ENCODE measurements at regions not wholly inside any gene's neighbourhood (a gene's known extent, or its start where the extent isn't known, plus 50 kb on each side); places are given as distances from the start of the nearest gene placed in this dataset.

DNA sequence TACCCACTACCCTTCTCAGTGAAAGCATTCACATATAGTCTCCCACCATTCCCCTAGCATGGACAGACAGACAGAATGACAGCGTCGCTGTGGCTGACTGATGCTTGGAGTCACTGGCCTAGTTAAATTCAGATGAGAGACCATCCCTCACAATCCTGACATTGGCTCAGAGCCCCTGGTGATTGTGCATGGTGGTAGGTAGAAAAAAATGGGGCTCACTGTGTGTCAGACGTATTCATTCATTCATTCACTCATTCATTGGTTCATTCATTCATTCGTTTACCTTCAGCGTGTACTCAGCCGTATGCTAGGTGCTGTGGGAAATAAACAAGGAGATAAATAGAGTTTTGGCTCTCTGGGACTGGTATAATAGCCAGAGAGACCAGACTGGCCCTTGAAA, 73.6 kb upstream of the CALM2 start:
- TF ChIP-seq, protein P1, sequence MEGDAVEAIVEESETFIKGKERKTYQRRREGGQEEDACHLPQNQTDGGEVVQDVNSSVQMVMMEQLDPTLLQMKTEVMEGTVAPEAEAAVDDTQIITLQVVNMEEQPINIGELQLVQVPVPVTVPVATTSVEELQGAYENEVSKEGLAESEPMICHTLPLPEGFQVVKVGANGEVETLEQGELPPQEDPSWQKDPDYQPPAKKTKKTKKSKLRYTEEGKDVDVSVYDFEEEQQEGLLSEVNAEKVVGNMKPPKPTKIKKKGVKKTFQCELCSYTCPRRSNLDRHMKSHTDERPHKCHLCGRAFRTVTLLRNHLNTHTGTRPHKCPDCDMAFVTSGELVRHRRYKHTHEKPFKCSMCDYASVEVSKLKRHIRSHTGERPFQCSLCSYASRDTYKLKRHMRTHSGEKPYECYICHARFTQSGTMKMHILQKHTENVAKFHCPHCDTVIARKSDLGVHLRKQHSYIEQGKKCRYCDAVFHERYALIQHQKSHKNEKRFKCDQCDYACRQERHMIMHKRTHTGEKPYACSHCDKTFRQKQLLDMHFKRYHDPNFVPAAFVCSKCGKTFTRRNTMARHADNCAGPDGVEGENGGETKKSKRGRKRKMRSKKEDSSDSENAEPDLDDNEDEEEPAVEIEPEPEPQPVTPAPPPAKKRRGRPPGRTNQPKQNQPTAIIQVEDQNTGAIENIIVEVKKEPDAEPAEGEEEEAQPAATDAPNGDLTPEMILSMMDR (IDR thresholded peaks at IDR 0.05): no peak
- no peaks in the 10 kb centered on the region for H3K4me1 ChIP-seq (ENCODE audit: control insufficient read depth in 1 of 2, insufficient read depth in 1 of 2, low read depth in 1 of 2, low read length in 1 of 2)
- no peaks in the 10 kb centered on the region for H3K9me3 ChIP-seq
- no peaks in the 10 kb centered on the region for H3K36me3 ChIP-seq
- no peak overlapping the region for H3K4me3 ChIP-seq (ENCODE audit: low read depth in 1 of 2, low read length in 1 of 2)
- no peaks in the 10 kb centered on the region for H3K27me3 ChIP-seq
- H3K27ac ChIP-seq: no peak overlapping the region

DNA sequence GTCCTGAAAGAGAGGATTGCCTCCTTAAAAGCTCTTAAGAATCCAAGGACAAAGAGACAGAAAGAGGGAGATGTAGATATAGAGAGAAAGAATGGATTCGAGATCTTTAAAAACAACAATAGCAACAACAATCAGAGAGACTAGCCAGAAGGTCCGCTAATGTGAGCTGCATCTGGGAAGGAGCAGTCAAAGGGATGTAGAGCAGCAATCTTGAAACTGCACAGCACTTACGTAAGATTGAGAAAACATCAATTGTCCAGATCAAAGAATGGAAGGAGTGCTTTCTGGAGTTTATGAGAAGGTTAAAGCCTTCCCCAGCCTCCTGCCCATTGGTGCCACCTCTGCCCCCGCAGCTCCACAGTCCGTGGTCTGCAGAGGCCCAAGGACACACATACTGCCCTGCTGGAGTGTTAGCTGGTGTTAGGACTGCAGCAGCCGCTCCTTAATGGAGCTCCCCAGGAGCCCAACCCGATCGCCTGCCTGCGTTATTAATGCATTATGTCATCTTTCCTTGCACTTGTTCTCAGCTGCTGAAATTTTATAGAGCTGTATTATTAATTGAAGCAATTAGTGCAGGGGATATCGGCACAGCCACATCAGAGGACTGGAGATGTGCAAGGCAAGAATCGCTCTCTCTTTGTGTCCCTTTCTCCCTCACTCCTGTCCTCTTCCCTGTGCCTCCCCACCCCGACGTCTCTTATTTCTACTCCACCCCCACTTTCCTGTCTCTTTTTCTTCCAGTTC, 73.0 kb upstream of the CALM2 start:
- H3K4me1 ChIP-seq (ENCODE audit: control insufficient read depth in 1 of 2, insufficient read depth in 1 of 2, low read depth in 1 of 2, low read length in 1 of 2): no peaks in the 10 kb centered on the region

DNA sequence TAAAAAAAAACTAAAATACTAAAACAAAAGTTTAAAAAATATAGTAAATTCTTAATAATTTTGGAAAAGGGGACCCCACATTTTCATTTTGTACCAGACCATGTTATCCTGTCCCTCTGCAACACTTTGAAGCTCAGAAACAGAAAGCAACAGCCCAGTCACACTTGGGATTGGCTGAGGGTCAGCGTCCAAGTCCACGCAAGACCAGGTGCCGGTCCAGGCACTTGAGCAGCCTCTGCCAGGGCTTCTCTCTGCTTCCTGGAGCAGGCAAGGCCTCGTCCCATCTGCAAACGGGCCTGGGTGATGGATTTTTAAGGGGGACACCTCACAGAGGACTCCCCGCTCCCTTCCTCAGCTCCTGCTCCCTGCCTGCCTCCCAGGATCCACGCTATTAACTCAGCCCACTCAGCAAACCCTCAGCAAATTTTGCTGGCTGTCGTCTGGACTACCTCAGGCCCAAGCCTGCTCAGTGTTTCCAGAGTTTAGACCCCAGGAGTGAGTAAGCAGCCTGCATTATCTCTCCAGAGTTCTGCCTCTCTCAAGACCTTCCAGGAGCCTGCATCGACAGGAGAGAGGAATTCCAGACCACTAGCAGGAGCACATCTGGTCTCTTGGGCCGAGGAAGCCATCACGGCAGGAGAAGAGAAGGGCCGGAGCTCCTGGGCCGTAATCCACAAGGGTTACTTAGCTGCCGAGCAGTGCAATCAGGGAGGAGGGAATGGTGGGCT, 67.4 kb upstream of the CALM2 start:
- no peaks in the 10 kb centered on the region for H3K9me3 ChIP-seq
- H3K4me3 ChIP-seq (ENCODE audit: low read depth in 1 of 2, low read length in 1 of 2): no peak overlapping the region
- peaks cover 18% of the 10 kb centered on the region for H3K27me3 ChIP-seq
- TF ChIP-seq, protein P1 (IDR thresholded peaks at IDR 0.05): no peak
- H3K27ac ChIP-seq: no peak overlapping the region
- no peaks in the 10 kb centered on the region for H3K36me3 ChIP-seq
- no peaks in the 10 kb centered on the region for H3K4me1 ChIP-seq (ENCODE audit: control insufficient read depth in 1 of 2, insufficient read depth in 1 of 2, low read depth in 1 of 2, low read length in 1 of 2)

More for the DNA sequence above, 73.0 kb upstream of the CALM2 start:
- H3K9me3 ChIP-seq: no peaks in the 10 kb centered on the region
- no peak overlapping the region for H3K27ac ChIP-seq
- TF ChIP-seq, protein P1 (IDR thresholded peaks at IDR 0.05): no peak
- no peaks in the 10 kb centered on the region for H3K27me3 ChIP-seq
- H3K36me3 ChIP-seq: no peaks in the 10 kb centered on the region
- H3K4me3 ChIP-seq (ENCODE audit: low read depth in 1 of 2, low read length in 1 of 2): no peak overlapping the region

DNA sequence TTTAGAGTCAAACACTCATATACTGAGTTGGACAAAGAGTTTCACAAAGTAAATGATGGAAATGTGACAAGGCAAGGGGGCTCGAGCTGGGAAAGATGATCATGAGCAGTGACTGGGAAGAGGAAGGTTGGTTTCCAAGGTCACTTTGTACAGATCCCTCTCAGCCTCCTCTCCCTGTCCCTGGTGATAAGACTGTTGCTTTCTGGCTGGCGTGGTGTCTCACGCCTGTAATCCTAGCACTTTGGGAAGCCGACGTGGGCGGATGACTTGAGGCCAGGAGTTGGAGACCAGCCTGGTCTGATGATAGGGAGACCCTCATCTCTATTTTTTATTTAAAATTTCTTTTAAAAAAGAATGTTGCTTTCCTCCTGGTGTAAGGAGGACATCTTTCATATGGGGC, 65.4 kb upstream of the CALM2 start:
- no peaks in the 10 kb centered on the region for H3K36me3 ChIP-seq
- H3K4me1 ChIP-seq (ENCODE audit: control insufficient read depth in 1 of 2, insufficient read depth in 1 of 2, low read depth in 1 of 2, low read length in 1 of 2): no peaks in the 10 kb centered on the region
- H3K27ac ChIP-seq: no peak overlapping the region
- TF ChIP-seq, protein P1 (IDR thresholded peaks at IDR 0.05): no peak
- no peak overlapping the region for H3K4me3 ChIP-seq (ENCODE audit: low read depth in 1 of 2, low read length in 1 of 2)
- H3K27me3 ChIP-seq: peaks cover 25% of the 10 kb centered on the region
- H3K9me3 ChIP-seq: no peaks in the 10 kb centered on the region

DNA sequence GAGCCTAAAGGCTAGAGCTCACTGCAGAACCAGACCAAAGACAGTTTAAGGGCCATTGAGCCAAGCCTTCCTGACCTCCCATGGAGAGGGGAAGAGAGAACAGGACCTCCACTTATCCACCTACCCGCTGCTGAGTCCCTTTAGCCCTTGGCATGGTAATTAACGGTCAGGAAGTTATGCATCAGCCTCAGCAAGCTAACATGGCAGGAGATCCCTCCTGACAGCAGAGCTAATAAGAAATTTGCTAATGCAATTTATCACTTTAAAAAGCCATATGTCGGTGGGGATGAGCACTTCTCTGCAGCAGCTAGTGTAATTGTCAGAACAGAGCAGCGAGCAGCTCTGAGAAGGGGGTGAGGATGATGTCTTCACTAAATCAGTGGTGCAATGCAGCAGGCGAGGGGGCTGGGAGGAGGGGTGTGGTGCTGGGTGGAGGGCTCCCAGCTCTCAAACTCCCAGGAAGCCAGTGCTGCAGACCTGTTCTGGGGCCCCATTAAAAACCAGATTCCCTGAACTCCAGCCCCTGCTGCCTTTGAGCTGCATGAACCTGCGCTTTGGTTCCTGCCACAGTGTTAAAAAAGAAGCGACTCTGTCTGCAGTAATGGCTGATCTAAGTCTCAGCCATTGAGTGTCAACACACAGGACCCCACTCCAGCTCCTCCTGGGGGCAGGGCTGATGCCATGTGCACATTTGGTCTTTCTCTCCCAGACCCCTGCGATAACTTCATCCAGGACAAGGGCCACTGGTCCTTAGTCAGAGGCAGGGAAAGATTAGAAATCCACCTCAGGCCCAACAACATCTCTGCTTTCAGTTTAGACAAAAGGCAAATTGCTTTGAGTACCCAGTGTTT, 63.0 kb upstream of the CALM2 start:
- H3K4me1 ChIP-seq (ENCODE audit: control insufficient read depth in 1 of 2, insufficient read depth in 1 of 2, low read depth in 1 of 2, low read length in 1 of 2): no peaks in the 10 kb centered on the region
- H3K27ac ChIP-seq: no peak overlapping the region
- H3K36me3 ChIP-seq: no peaks in the 10 kb centered on the region

More for the DNA sequence above, 63.0 kb upstream of the CALM2 start:
- TF ChIP-seq, protein P1 (IDR thresholded peaks at IDR 0.05): no peak
- Histone ChIP-seq H3K9me3 (no peaks in the 10 kb centered on the region), H3K27me3 (peaks cover 25% of the 10 kb centered on the region), H3K4me3 (ENCODE audit: low read depth in 1 of 2, low read length in 1 of 2) (no peak overlapping the region)
